Keratinocyte (primary cell): ENCODE measurements at regions not wholly inside any gene's neighbourhood (a gene's known extent, or its start where the extent isn't known, plus 50 kb on each side); places are given as distances from the start of the nearest gene placed in this dataset.

Source experiments
- DNase-seq: peaks from one replicate; pipeline ENCODE4 v3.0.0-alpha.2; 2011; ENCODE audit warnings: low read depth, missing footprints, low spot score
- FAIRE-seq: peaks from 2 replicates; lab custom pipeline; 2011; peaks lifted over from hg19 to GRCh38; lab: Jason Lieb, UNC
- H2AFZ ChIP-seq: 2 replicates; pipeline ENCODE4 v1.6.0; 2012; ENCODE audit warnings: low read length, control low read depth, inconsistent platforms; ENCODE audit not compliant: control insufficient read depth
- H3K27ac ChIP-seq: 2 replicates; pipeline ENCODE4 v1.5.1; 2011; ENCODE audit warnings: low read length; ENCODE audit not compliant: control insufficient read depth, insufficient read depth
- H3K27me3 ChIP-seq: 3 replicates; pipeline ENCODE4 v1.6.0; 2011; ENCODE audit warnings: low read length; ENCODE audit not compliant: control insufficient read depth, insufficient read depth; ENCODE audit errors: extremely low read depth
- H3K36me3 ChIP-seq, 2 experiments: 2 replicates in 1 of 2; 3 replicates in 1 of 2; pipeline ENCODE4 v1.5.1; 2011; ENCODE audit warnings: low read length in 2 of 2, mild to moderate bottlenecking in 1 of 2; ENCODE audit not compliant: control insufficient read depth in 2 of 2, insufficient read depth in 2 of 2; ENCODE audit errors: extremely low read depth in 1 of 2
- H3K4me1 ChIP-seq: 3 replicates; pipeline ENCODE4 v1.5.1; 2011; ENCODE audit warnings: low read length; ENCODE audit not compliant: control insufficient read depth, insufficient read depth; ENCODE audit errors: extremely low read depth
- H3K4me2 ChIP-seq: 3 replicates; pipeline ENCODE4 v1.6.0; 2011; ENCODE audit warnings: low read depth, low read length; ENCODE audit not compliant: control insufficient read depth, insufficient read depth; ENCODE audit errors: extremely low read depth
- H3K4me3 ChIP-seq, 3 experiments: fragments of 200-600 bp in 1 of 3; sonication (generic) in 1 of 3; 2 replicates in 2 of 3; 3 replicates in 1 of 3; pipeline ENCODE4 v1.5.1; 2011 to 2016; ENCODE audit warnings: low read length in 3 of 3, mild to moderate bottlenecking in 3 of 3, control low read depth in 2 of 3, inconsistent platforms in 1 of 3, low read depth in 1 of 3, mixed read lengths in 1 of 3, mixed run types in 1 of 3, moderate library complexity in 1 of 3; ENCODE audit not compliant: control insufficient read depth in 2 of 3, insufficient read depth in 2 of 3; ENCODE audit errors: extremely low read depth in 1 of 3
- H3K79me2 ChIP-seq: 2 replicates; pipeline ENCODE4 v1.6.0; 2012; ENCODE audit warnings: low read length; ENCODE audit not compliant: control insufficient read depth, insufficient read depth
- H3K9ac ChIP-seq: 3 replicates; pipeline ENCODE4 v1.6.0; 2011; ENCODE audit warnings: low read length; ENCODE audit not compliant: control insufficient read depth, insufficient read depth; ENCODE audit errors: extremely low read depth
- H3K9me1 ChIP-seq: 3 replicates; pipeline ENCODE4 v1.6.0; 2011; ENCODE audit warnings: low read length; ENCODE audit not compliant: control insufficient read depth, insufficient read depth; ENCODE audit errors: extremely low read depth
- H3K9me3 ChIP-seq: 2 replicates; pipeline ENCODE4 v1.5.1; 2012; ENCODE audit warnings: low read depth, low read length; ENCODE audit not compliant: control insufficient read depth
- H4K20me1 ChIP-seq: 3 replicates; pipeline ENCODE4 v1.6.0; 2011; ENCODE audit warnings: low read length; ENCODE audit not compliant: control insufficient read depth, insufficient read depth; ENCODE audit errors: extremely low read depth
- CTCF ChIP-seq, 3 experiments: IDR thresholded peaks in 1 of 3; conservative IDR thresholded peaks in 1 of 3; optimal IDR thresholded peaks in 1 of 3; 2 replicates in 2 of 3; 3 replicates in 1 of 3; pipeline versions ENCODE3 to v1.5.1; 2011; ENCODE audit warnings: low read length in 3 of 3, mild to moderate bottlenecking in 3 of 3, moderate library complexity in 2 of 3, control low read depth in 1 of 3, inconsistent platforms in 1 of 3; ENCODE audit not compliant: insufficient read depth in 2 of 3; ENCODE audit errors: extremely low read depth in 1 of 3
- EZH2 ChIP-seq: IDR thresholded peaks from one replicate; pipeline ENCODE4 v1.6.1; 2012; ENCODE audit warnings: inconsistent platforms, mild to moderate bottlenecking, low read length, moderate library complexity
- dilution Hi-C: fragments of 300-500 bp; cut with MboI; formaldehyde crosslinking; loops from one replicate; pipeline ENCODE4 v1.7.0; 2020; ENCODE audit warnings: low sequenced_read_pairs; ENCODE audit not compliant: extremely low pct_ligation_motif_present

GRCh38 chr13:78940455-78941130 lies 281.6 kb upstream of the OBI1 start:
- Histone ChIP-seq H3K79me2 (no peaks in the 10 kb centered on the region), H4K20me1 (no peaks in the 10 kb centered on the region), H3K36me3 (no peaks in the 10 kb centered on the region), H3K4me3 (no peak overlapping the region), H3K4me2 (no peak overlapping the region), H3K27me3 (no peaks in the 10 kb centered on the region), H3K9me1 (no peaks in the 10 kb centered on the region), H3K27ac (no peak overlapping the region), H3K4me1 (no peaks in the 10 kb centered on the region), H3K9ac (no peak overlapping the region), H3K9me3 (no peaks in the 10 kb centered on the region), H2AFZ (no peak overlapping the region)
- dilution Hi-C loops: no loop called here
- TF ChIP-seq EZH2 (no peak), CTCF (optimal IDR thresholded peaks at IDR 0.05 in 1 of 3, IDR thresholded peaks at IDR 0.05 in 1 of 3, conservative IDR thresholded peaks at IDR 0.05 in 1 of 3; ENCODE audit: extremely low read depth in 1 of 3, insufficient read depth in 2 of 3, low read length in 3 of 3) (no peak)
- no peak for FAIRE-seq
- DNase-seq: no peak

- Histone ChIP-seq H3K4me3 (no peak overlapping the region), H3K27ac (no peak overlapping the region), H3K9me1 (no peaks in the 10 kb centered on the region), H3K9ac (no peak overlapping the region), H3K9me3 (no peaks in the 10 kb centered on the region), H3K79me2 (no peaks in the 10 kb centered on the region), H4K20me1 (no peaks in the 10 kb centered on the region), H2AFZ (no peak overlapping the region), H3K4me1 (no peaks in the 10 kb centered on the region), H3K27me3 (no peaks in the 10 kb centered on the region), H3K36me3 (no peaks in the 10 kb centered on the region), H3K4me2 (no peak overlapping the region)
- no peak for FAIRE-seq
- dilution Hi-C loops: no loop called here
- TF ChIP-seq EZH2: no peak
- no peak for TF ChIP-seq CTCF (optimal IDR thresholded peaks at IDR 0.05 in 1 of 3, IDR thresholded peaks at IDR 0.05 in 1 of 3, conservative IDR thresholded peaks at IDR 0.05 in 1 of 3; ENCODE audit: extremely low read depth in 1 of 3, insufficient read depth in 2 of 3, low read length in 3 of 3)
- DNase-seq: no peak
Observed at GRCh38 chr13:78934336-78934735, 275.4 kb upstream of the OBI1 start.
